C4-2B (cell line): ENCODE measurements at regions not wholly inside any gene's neighbourhood (a gene's known extent, or its start where the extent isn't known, plus 50 kb on each side); places are given as distances from the start of the nearest gene placed in this dataset.

Source experiments
- CTCF ChIP-seq: fragments of 450-650 bp; conservative IDR thresholded peaks from 2 replicates; pipeline ENCODE4 v1.5.1; 2017; ENCODE audit warnings: mild to moderate bottlenecking
- ZFX ChIP-seq: fragments of 450-650 bp; IDR thresholded peaks from 2 replicates; pipeline ENCODE4 v1.6.1; 2017

- TF ChIP-seq CTCF: no peak
- TF ChIP-seq ZFX: no peak
Measured at GRCh38 chr6:50305660-50306059, 255.9 kb upstream of the DEFB112 start.
